ENCODE measurements at regions not wholly inside any gene's neighbourhood (a gene's known extent, or its start where the extent isn't known, plus 50 kb on each side); places are given as distances from the start of the nearest gene placed in this dataset.

GRCh38 chr3:177499779-177500423, 302.6 kb upstream of the TBL1XR1 start:
- DNase-seq (ENCODE audit: low read depth) = no peak
- TF ChIP-seq CTCF (conservative IDR thresholded peaks at IDR 0.05; ENCODE audit: low read depth, low read length) = no peak
- H3K4me3 ChIP-seq (ENCODE audit: low read length) = no peak overlapping the region

DNA sequence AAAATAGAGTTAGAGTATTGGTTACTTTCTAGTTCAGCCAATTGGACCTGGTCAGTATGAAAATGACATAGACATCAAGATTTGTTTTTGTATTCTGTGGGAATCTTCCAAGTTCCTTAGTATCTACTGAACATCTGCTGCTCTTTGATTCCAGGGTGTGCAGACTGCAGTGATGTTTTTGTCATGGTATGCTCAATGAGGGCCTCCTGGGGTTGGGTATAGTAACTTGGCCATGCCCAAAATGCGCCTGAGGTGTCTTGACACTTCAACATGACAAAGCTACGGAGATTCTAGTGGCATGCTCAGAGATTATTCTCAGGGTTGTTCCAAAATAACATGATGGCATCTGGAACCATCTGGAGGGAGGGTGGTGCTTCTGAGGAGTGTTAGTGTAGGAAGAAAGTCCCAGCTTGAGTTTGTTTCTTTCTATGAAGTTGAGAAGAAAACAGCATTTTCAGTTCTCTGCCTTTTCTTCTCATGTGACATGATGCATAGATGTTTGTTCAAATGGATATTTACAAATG, 313.5 kb upstream of the TBL1XR1 start:
- DNase-seq (ENCODE audit: low read depth) = no peak
- H3K4me3 ChIP-seq (ENCODE audit: low read length) = no peak overlapping the region
- TF ChIP-seq CTCF (conservative IDR thresholded peaks at IDR 0.05; ENCODE audit: low read depth, low read length) = no peak

GRCh38 chr3:177512945-177513814, 315.9 kb upstream of the TBL1XR1 start:
- no peak for TF ChIP-seq CTCF (conservative IDR thresholded peaks at IDR 0.05; ENCODE audit: low read depth, low read length)
- no peak overlapping the region for H3K4me3 ChIP-seq (ENCODE audit: low read length)

GRCh38 chr3:177513815-177514610, 316.7 kb upstream of the TBL1XR1 start:
- TF ChIP-seq CTCF (conservative IDR thresholded peaks at IDR 0.05; ENCODE audit: low read depth, low read length) = no peak
- no peak overlapping the region for H3K4me3 ChIP-seq (ENCODE audit: low read length)
- no peak for DNase-seq (ENCODE audit: low read depth)

More at GRCh38 chr3:177512945-177513814, 315.9 kb upstream of the TBL1XR1 start:
- DNase-seq (ENCODE audit: low read depth) = no peak

GRCh38 chr3:177514611-177515499, 317.6 kb upstream of the TBL1XR1 start:
- DNase-seq (ENCODE audit: low read depth) = no peak
- TF ChIP-seq CTCF (conservative IDR thresholded peaks at IDR 0.05; ENCODE audit: low read depth, low read length) = no peak
- no peak overlapping the region for H3K4me3 ChIP-seq (ENCODE audit: low read length)

- no peak for TF ChIP-seq CTCF (conservative IDR thresholded peaks at IDR 0.05; ENCODE audit: low read depth, low read length)
- H3K4me3 ChIP-seq (ENCODE audit: low read length) = no peak overlapping the region
- DNase-seq (ENCODE audit: low read depth) = no peak
Measured at GRCh38 chr3:177515786-177516157, 318.5 kb upstream of the TBL1XR1 start.
